ENCODE measurements at regions not wholly inside any gene's neighbourhood (a gene's known extent, or its start where the extent isn't known, plus 50 kb on each side); places are given as distances from the start of the nearest gene placed in this dataset.

- Histone ChIP-seq H3K4me1 (no peaks in the 10 kb centered on the region), H3K4me2 (no peak overlapping the region), H3K27ac (no peak overlapping the region), H3K9me3 (no peaks in the 10 kb centered on the region), H3K4me3 (no peak overlapping the region)
- ATAC-seq (no peak), DNase-seq (ENCODE audit: low read depth in 1 of 2, low spot score in 1 of 2) (no peak), FAIRE-seq (no peak)
- WGBS (ENCODE audit: missing lambda C conversion rate), result 29% methylated on average over 5 of the region's 5 CpGs
- ChIA-PET CTCF (no interaction called here), POLR2A (no interaction called here)
- TF ChIP-seq POLR2A (IDR thresholded peaks at IDR 0.05; ENCODE audit: low read length) (no peak), ZC3H11A (IDR thresholded peaks at IDR 0.05) (no peak), SREBF2 (IDR thresholded peaks at IDR 0.05) (no peak), NR3C1 (IDR thresholded peaks at IDR 0.05) (no peak), EP300 (IDR thresholded peaks at IDR 0.05) (no peak), HOXB5 (CRISPR knock-in tag; IDR thresholded peaks at IDR 0.05) (no peak), BCL3 (IDR thresholded peaks at IDR 0.05) (no peak), RNF2 (IDR thresholded peaks at IDR 0.05; ENCODE audit: borderline replicate concordance, low read depth) (no peak), HES2 (IDR thresholded peaks at IDR 0.05) (no peak), HOXA7 (CRISPR knock-in tag; IDR thresholded peaks at IDR 0.05) (no peak), EHMT2 (IDR thresholded peaks at IDR 0.05; ENCODE audit: low read depth) (no peak), JUN (IDR thresholded peaks at IDR 0.05) (no peak), ZFP36 (IDR thresholded peaks at IDR 0.05; ENCODE audit: borderline replicate concordance, partially characterized antibody) (no peak), PHF8 (IDR thresholded peaks at IDR 0.05; ENCODE audit: borderline replicate concordance, low read depth) (no peak), CTCF (IDR thresholded peaks at IDR 0.05) (no peak), ZNF302 (CRISPR knock-in tag; IDR thresholded peaks at IDR 0.05) (no peak)
Observed at GRCh38 chr7:53311205-53311604, 275.8 kb downstream of the POM121L12 start.

GRCh38 chr7:53315981-53316380 lies 280.5 kb downstream of the POM121L12 start:
- H3K4me1 ChIP-seq, result no peaks in the 10 kb centered on the region
- WGBS (ENCODE audit: missing lambda C conversion rate), result 2% methylated on average over 6 of the region's 6 CpGs
- FAIRE-seq (no peak), ATAC-seq (no peak), DNase-seq (ENCODE audit: low read depth in 1 of 2, low spot score in 1 of 2) (no peak)
- TF ChIP-seq SREBF2 (IDR thresholded peaks at IDR 0.05), result no peak
- no peak for TF ChIP-seq BHLHE40 (IDR thresholded peaks at IDR 0.05; ENCODE audit: low read depth, low read length)
- H3K27ac ChIP-seq, result no peak overlapping the region
- no peak overlapping the region for H3K4me3 ChIP-seq
- no peak overlapping the region for H3K4me2 ChIP-seq
- H3K9me3 ChIP-seq, result no peaks in the 10 kb centered on the region
- POLR2A ChIA-PET, result no interaction called here
- CTCF ChIA-PET, result no interaction called here

- no peak for FAIRE-seq
- Histone ChIP-seq H3K4me3 (no peak overlapping the region), H3K4me2 (no peak overlapping the region), H3K4me1 (no peaks in the 10 kb centered on the region), H3K27ac (no peak overlapping the region), H3K9me3 (peaks cover 5% of the 10 kb centered on the region; the same call in 1 of the 3 replicates)
- DNase-seq (ENCODE audit: low read depth in 1 of 2, low spot score in 1 of 2), result no peak
- POLR2A ChIA-PET, result no interaction called here
- TF ChIP-seq RARB (CRISPR knock-in tag; IDR thresholded peaks at IDR 0.05) (no peak), ELK1 (IDR thresholded peaks at IDR 0.05; ENCODE audit: low read depth, low read length) (no peak), JUNB (IDR thresholded peaks at IDR 0.05) (no peak), EP300 (IDR thresholded peaks at IDR 0.05) (no peak), FOSB (CRISPR knock-in tag; IDR thresholded peaks at IDR 0.05) (no peak), FOXS1 (CRISPR knock-in tag; IDR thresholded peaks at IDR 0.05) (no peak), EHF (CRISPR knock-in tag; IDR thresholded peaks at IDR 0.05) (no peak), CHD4 (IDR thresholded peaks at IDR 0.05; ENCODE audit: borderline replicate concordance) (no peak), CBX2 (IDR thresholded peaks at IDR 0.05; ENCODE audit: borderline replicate concordance, low read depth) (no peak), RFX5 (IDR thresholded peaks at IDR 0.05) (no peak), BCL3 (IDR thresholded peaks at IDR 0.05) (no peak), MAZ (IDR thresholded peaks at IDR 0.05; ENCODE audit: borderline replicate concordance, low read depth, low read length) (no peak), RCOR1 (IDR thresholded peaks at IDR 0.05; ENCODE audit: low read depth, low read length) (no peak), PBX3 (IDR thresholded peaks at IDR 0.05) (no peak), TP53 (CRISPR knock-in tag; IDR thresholded peaks at IDR 0.05) (no peak)
- no peak for ATAC-seq
- CTCF ChIA-PET, result no interaction called here
- WGBS (ENCODE audit: missing lambda C conversion rate), result 33% methylated on average over 4 of the region's 4 CpGs
Observed at GRCh38 chr7:53318566-53318965, 283.1 kb downstream of the POM121L12 start.
